Gastrocnemius medialis (tissue), 4 donors: ENCODE measurements at regions not wholly inside any gene's neighbourhood (a gene's known extent, or its start where the extent isn't known, plus 50 kb on each side); places are given as distances from the start of the nearest gene placed in this dataset.

Source experiments
- POLR2A ChIP-seq, 2 donors: fragments of 450-650 bp; IDR thresholded peaks; one replicate each; pipeline ENCODE4 v1.6.1; 2017; ENCODE audit warnings: antibody characterized with exemption in 2 of 2, mild to moderate bottlenecking in 2 of 2, moderate library complexity in 2 of 2
- TF ChIP-seq, protein P1 (sequence below), 5 experiments: fragments of 450-650 bp in 3 of 5; fragments of 200-600 bp in 2 of 5; sonication (generic) in 2 of 5; IDR thresholded peaks in 4 of 5; conservative IDR thresholded peaks in 1 of 5; 1 replicate in 4 of 5; 2 replicates in 1 of 5; pipeline ENCODE4 v1.5.1; 2016 to 2019; ENCODE audit warnings: antibody characterized with exemption in 5 of 5, mild to moderate bottlenecking in 3 of 5, moderate library complexity in 3 of 5

DNA sequence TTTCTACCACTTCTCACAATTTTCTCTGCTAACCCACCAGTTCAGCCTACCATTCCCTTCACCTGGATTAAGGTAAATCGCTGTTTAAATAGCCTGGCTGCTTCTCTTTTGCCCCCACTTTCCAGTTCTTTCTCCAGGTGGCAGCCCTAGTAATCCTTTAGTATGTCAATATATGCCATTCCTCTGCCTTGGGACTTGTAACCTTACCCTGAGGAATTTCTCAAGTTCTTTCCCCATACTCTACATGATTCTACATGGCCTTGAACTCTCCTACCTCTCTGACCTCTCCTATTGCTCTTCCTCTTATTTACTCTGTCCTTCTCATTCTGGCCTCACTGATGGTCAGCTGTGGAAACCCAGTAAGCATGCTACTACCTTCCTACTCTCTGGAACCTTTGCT is 546.0 kb downstream of the PLA2G4A start:
- TF ChIP-seq, protein P1, sequence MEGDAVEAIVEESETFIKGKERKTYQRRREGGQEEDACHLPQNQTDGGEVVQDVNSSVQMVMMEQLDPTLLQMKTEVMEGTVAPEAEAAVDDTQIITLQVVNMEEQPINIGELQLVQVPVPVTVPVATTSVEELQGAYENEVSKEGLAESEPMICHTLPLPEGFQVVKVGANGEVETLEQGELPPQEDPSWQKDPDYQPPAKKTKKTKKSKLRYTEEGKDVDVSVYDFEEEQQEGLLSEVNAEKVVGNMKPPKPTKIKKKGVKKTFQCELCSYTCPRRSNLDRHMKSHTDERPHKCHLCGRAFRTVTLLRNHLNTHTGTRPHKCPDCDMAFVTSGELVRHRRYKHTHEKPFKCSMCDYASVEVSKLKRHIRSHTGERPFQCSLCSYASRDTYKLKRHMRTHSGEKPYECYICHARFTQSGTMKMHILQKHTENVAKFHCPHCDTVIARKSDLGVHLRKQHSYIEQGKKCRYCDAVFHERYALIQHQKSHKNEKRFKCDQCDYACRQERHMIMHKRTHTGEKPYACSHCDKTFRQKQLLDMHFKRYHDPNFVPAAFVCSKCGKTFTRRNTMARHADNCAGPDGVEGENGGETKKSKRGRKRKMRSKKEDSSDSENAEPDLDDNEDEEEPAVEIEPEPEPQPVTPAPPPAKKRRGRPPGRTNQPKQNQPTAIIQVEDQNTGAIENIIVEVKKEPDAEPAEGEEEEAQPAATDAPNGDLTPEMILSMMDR (IDR thresholded peaks at IDR 0.05 in 4 of 5, conservative IDR thresholded peaks at IDR 0.05 in 1 of 5), result no peak
- no peak for TF ChIP-seq POLR2A (IDR thresholded peaks at IDR 0.05)
